EL (cell line): ENCODE measurements at regions not wholly inside any gene's neighbourhood (a gene's known extent, or its start where the extent isn't known, plus 50 kb on each side); places are given as distances from the start of the nearest gene placed in this dataset.
"Not testable (repeated sequence)": the region's sequence is repeated elsewhere in the genome, so short reads cannot be mapped to it uniquely, and the experiment has no call there.

ENCODE experiments used
- DNase-seq: peaks from one replicate; pipeline ENCODE4 v3.0.0-alpha.2; 2016

- DNase-seq, result no peak
These were observed 155.8 kb upstream of the HAND2 start for GRCh38 chr4:173685831-173686210.

DNA sequence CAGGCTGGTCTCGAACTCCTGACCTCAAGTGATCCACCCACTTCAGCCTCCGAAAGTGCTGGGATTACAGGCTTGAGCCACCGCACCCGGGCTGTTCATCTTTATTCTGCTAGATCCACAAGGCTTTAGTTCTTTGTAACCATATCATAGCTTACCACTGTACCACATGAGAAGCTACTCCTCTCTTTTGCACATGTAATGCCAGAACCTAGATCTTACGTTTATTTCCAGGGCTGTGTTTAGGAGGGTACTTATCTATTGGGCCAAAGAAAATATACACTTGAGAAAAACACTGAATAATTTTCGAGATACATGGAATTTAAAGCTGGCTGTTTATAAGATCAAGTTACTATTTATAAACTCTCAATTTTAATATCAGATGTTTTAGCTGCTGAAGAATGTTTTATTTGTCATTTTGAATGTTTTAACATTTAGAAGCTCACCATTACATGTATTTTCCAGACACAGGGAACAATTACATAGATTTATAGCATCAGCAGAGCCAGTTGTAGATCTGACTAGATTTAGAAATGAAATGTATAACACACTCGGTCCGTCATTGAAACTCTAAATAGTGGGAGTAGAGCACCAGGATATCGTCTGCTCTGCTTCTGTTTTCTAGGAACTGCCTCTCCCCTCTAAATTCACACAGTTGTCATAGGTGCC lies 155.3 kb upstream of the HAND2 start:
- no peak for DNase-seq

GRCh38 chr4:173684223-173684622 lies 154.2 kb upstream of the HAND2 start:
- DNase-seq, result no peak

- no peak for DNase-seq
These were observed 152.6 kb upstream of the HAND2 start for GRCh38 chr4:173682609-173683008.

GRCh38 chr4:173680278-173680677 lies 150.2 kb upstream of the HAND2 start:
- no peak for DNase-seq

DNA sequence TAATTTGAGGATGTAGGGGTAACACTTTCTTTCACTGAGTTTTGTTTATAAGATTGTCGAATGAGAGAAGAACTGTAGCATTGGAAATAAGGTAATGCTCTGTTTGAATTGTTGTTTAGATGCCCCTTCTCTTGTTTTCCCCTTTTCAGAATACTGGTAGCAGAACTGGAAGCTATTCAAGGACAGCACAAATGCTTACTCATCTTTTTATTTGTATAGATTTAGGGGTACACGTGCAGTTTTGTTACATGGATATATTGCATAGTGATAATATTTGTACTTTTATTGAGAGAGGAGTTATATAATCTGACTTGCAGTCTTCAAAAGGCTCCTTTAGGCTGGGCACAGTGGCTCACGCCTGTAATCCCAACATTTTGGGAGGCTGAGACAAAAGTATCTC lies 145.4 kb upstream of the HAND2 start:
- DNase-seq, result no peak

DNA sequence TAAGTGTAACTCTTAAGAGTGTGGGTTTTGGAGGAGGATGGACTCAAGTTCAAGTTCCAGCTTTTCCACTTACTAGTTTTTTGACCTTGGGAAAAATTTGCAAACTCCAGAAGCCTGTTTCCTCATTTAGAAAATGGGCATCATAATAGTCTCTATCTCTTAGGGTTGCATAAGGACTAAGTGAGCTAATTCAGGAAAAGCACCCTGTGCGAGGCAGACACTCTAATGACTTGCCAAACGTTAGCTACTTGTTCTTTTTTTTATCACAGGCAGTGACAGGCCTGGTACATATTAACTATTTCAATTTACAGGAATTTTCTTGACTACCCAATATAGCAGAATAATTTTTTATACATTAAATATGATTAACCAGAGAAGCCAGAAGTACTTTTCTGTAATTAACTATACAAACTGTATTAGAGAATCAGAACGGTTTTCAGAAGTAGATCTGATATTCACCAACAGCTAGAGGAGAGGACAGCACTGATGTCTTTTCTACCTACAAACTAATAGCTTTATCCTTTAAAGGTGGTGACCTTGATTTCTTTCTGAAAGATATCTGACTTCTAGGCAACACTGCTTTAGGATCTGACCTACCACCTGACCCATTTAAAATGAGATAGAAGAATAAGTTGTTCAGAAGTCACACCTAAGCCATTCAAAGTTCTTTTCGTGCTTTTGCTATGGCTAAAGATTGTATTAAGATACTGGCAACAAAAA lies 139.6 kb upstream of the HAND2 start:
- no peak for DNase-seq

DNA sequence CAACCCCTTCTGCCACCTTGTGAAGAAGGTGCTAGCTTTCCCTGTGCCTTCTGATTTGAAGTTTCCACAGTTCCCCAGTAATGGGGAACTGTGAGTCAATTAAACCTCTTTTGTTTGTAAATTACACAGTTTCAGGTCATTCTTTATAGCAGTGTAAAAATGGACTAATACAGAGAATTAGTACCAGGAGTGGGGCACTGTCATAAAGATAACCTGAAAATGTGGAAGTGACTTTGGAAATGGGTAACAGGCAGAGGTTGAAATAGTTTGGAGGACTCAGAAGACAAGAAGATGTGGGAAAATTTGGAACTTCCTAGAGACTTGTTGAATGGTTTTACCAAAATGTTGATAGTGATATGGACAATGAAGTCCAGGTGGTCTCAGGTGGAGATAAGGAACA lies 131.0 kb upstream of the HAND2 start:
- no peak for DNase-seq

DNA sequence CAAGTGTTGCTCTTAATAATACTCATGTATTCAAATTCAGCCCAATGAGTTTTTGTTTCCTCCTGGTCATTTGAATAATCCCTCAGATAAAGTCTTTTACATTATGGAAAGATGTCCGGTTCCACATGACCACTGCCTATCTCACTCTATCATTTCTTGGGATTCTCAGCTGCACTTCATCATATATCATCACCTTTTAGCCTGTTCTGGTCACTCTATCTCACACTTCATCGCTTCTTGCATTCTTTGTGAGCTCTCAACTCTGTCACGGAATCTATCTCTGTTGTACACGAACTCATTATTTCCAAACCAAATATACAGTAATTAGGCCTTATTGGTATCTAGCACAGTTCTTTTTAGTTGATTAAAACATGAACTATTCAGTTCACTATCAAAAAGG lies 126.9 kb upstream of the HAND2 start:
- no peak for DNase-seq

- DNase-seq, result no peak
These were observed 122.4 kb upstream of the HAND2 start for GRCh38 chr4:173652283-173652931.

DNA sequence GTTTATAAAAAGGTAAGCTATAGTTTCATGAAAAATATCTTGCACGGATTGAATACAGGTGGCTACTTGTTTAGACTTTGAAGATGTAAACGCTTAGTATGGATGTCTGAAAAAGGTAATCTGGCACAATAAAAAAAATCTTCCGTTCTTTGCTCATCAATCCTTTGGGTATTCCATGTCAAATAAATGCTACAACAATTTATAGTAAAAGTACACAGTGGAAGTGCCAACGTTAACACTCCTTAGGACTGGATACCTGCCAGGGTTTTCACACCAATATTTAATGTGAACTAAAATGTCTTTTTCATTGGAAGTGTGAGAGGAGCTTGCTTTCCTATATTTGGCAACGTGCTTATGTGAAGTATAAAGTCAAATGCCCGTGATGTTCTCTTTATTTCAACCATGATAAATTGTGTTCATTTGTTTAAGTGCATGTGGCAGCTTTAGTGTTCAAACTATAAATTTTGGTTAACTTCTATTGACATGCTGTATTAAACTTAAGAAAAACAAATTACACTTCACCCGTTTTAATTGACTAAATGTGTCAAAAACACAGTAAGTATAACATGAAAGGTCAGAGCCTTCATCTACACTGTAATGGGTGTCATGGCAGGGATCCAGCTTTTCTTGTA lies 121.7 kb upstream of the HAND2 start:
- no peak for DNase-seq

DNA sequence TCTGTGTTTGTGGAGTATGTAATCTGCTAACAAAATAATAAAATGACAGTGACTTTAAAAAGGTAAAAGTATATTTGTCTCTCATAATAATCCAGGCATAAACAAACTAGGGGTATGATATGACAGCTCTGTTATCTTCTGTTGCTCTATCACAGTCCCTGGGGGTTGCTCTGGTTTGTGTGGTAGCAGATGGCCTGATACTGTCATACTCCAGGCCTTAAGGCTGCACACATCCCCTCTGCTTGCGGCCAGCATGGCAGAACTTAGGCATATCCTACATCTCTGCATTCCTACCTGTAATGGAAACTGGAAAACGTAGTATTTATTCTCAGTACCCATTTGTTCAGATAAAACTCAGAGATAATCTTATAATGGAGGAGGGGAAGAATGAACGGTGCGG lies 117.9 kb upstream of the HAND2 start:
- DNase-seq, result no peak

GRCh38 chr4:173642509-173642908 lies 112.5 kb upstream of the HAND2 start:
- DNase-seq, result no peak

DNA sequence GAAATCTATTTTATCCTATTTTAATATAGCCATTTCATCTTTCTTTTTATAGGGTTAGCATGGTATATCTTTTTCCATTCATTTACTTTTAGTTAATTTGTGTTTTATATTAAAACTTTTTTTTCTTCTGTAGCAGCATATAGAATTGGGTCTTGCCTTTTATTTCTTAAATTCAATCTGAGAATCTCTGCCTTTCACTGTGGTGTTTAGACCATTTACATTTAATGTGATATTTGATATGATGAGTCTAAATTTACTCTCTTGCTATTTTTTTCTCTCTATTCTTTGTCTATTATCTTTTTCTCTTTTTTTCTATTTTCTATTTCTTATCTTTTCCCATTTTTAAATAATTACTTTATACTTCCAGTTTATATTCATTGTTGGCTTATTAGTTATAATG lies 105.4 kb upstream of the HAND2 start:
- no peak for DNase-seq

DNA sequence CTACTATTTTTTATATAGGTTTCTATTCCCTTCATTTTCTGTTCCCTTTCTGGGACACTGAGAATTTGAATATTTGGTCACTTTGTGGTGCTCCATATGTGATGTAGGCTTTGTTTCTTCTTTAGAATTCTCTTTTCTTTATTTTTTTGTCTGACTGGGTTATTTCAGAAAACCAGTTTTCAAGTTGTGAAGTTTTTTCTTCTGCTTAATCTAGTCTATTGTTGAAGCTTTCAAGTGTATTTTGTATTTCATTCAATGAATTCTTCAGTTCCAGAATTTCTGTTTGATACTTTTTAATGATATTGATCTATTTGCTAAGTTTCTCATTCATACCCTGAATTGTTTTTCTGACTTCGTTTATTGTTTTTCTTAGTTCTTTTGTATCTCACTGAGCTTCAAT lies 96.2 kb upstream of the HAND2 start:
- DNase-seq, result no peak

GRCh38 chr4:173618648-173619047 lies 88.6 kb upstream of the HAND2 start:
- DNase-seq, result not testable (repeated sequence)

DNA sequence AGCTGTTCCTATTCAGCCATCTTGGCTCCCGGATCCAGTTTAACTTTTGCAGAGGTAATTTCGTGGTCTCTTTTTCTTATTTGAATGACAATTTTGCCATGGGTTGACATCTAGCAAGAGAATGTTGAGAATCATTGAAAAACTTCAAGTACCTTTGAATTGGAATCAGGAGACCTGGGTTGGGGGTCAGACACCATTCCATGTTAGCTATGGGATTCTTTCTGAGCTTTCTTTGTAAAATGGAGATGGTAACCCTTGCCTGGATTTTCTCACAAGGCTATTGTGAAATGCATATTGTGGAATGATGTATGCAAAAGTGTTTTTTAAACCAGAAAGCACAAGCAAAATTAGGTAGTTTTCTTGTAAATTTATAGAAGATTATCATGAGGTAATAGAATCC lies 79.1 kb upstream of the HAND2 start:
- DNase-seq, result no peak

DNA sequence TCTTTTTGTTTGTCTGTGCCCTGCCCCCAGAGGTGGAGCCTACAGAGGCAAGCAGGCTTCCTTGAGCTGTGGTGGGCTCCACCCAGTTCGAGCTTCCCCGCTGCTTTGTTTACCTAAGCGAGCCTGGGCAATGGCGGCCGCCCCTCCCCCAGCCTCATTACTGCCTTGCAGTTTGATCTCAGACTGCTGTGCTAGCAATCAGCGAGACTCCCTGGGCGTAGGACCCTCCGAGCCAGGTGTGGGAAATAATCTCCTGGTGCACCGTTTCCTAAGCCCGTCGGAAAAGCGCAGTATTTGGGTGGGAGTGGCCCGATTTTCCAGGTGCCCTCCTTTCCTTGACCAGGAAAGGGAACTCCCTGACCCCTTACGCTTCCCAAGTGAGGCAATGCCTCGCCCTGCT lies 78.6 kb upstream of the HAND2 start:
- not testable (repeated sequence) for DNase-seq

GRCh38 chr4:173591760-173592159 lies 61.7 kb upstream of the HAND2 start:
- no peak for DNase-seq

DNA sequence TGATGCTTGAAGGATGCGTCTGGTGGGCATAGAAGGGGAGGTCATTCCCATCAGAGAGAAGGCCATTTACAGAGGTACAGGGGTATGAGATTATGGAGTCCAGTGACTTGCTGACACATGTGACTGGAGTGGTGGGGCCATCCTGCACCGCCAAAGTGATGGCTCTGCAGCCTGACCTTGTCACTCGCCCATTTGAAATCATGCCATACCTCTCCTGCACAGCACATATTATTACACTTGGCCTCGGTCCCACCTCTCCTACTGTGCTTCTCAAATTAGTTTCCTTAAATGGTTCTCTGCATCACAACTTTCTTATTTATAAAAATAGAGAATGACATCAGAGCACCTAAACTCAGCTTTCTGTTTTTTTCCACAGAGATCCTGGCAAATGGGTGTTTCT lies 60.7 kb upstream of the HAND2 start:
- no peak for DNase-seq

- DNase-seq, result no peak
These were observed 56.0 kb upstream of the HAND2 start for GRCh38 chr4:173585876-173586572.

DNA sequence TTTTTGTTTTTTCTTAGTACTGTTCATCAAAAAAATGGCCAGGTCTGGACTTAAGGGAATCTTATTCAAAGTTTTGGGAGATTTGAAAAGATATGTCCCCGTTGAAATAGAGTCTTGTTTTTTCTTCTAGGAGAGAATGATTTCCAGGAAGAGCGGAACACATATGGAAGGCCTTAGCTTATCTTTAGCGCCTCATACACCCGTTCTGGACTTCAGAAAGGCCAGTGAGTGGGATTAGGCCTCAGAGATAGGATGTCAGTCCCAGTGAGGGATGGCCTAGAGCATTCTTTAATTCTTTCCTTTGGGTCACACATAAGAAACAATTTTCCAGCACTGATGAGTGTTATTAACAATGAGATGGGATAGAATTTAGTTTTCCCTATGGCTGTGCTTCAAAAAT lies 54.5 kb upstream of the HAND2 start:
- DNase-seq, result no peak
